ENCODE measurements at regions not wholly inside any gene's neighbourhood (a gene's known extent, or its start where the extent isn't known, plus 50 kb on each side); places are given as distances from the start of the nearest gene placed in this dataset.
A peak's percentile ranks its signal among the peaks of the same experiment; 100 is the strongest.

GRCh38 chr12:25376985-25377384 lies 126.3 kb upstream of the KRAS start:
- WGBS, 2 donors, result 87 to 91% methylated on average over 4 of the region's 4 CpGs
- Histone ChIP-seq H3K36me3 (no peaks in the 10 kb centered on the region), H3K4me1 (no peaks in the 10 kb centered on the region), H3K27me3 (no peaks in the 10 kb centered on the region), H3K27ac (no peak overlapping the region), H3K9me3 (no peaks in the 10 kb centered on the region), H3K4me3 (no peak overlapping the region)
- intact Hi-C loops (cut with DNase I), result no loop called here
- DNase-seq, result no peak
- no peak for FAIRE-seq
- no peak for TF ChIP-seq CTCF (IDR thresholded peaks at IDR 0.05)
- no peak for ATAC-seq

- FAIRE-seq (no peak), ATAC-seq (peak in 1 of 4 donors; percentile 16), DNase-seq (no peak)
- Histone ChIP-seq H3K9me3 (no peaks in the 10 kb centered on the region), H3K27ac (no peak overlapping the region), H3K36me3 (no peaks in the 10 kb centered on the region), H3K4me1 (no peaks in the 10 kb centered on the region), H3K4me3 (no peak overlapping the region), H3K27me3 (no peaks in the 10 kb centered on the region)
- no peak for TF ChIP-seq CTCF (IDR thresholded peaks at IDR 0.05)
- WGBS, 2 donors, result 0 to 37% methylated on average over 1 of the region's 1 CpG
- intact Hi-C loops (cut with DNase I), result no loop called here
Measured at GRCh38 chr12:25376407-25376806, 125.7 kb upstream of the KRAS start.

DNA sequence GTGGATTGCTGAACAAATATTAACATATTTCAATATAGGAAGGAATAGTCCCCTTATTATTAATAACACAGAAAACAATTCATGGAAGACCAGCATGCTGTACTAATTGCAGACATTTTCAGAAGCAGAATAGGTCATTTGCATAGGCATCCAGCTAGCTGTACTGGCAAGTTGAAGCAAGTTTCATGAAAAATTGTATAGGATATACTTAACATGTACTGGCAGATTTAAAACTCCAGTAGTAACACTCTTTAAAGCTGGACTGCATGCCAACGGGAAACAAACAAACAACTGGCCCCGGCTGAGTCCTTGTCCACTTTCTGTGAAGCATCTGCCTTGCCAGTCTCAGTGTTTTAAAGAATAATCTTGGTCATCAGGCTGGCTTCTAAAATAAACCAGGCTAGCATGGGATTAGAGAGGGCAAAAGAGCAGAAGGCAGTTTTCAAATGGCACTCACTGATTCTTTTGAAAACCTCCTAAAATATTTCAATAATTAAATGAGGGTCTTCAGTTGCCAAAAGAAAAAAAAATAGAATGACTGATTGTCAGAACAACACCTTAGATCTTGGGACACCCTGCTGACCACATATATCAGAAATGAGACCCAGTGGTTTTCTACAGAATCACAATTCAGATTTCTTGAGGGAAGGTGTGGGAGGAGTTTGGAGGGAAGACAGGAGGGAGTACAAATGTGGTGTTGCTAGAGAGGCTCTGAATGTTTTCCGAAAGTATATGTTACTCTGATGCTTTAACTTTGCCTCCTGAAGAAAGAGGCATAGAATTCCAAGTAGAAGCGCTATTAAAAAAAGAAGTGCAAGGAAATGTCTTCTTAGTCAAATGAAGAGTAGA lies 122.5 kb upstream of the KRAS start:
- FAIRE-seq (no peak), DNase-seq (no peak), ATAC-seq (no peak)
- no peak for TF ChIP-seq CTCF (IDR thresholded peaks at IDR 0.05)
- Histone ChIP-seq H3K4me3 (no peak overlapping the region), H3K27ac (no peak overlapping the region), H3K9me3 (no peaks in the 10 kb centered on the region), H3K36me3 (no peaks in the 10 kb centered on the region), H3K4me1 (no peaks in the 10 kb centered on the region), H3K27me3 (no peaks in the 10 kb centered on the region)
- intact Hi-C loops (cut with DNase I), result no loop called here
- 72 to 79% methylated on average over 4 of the region's 4 CpGs for WGBS, 2 donors

DNA sequence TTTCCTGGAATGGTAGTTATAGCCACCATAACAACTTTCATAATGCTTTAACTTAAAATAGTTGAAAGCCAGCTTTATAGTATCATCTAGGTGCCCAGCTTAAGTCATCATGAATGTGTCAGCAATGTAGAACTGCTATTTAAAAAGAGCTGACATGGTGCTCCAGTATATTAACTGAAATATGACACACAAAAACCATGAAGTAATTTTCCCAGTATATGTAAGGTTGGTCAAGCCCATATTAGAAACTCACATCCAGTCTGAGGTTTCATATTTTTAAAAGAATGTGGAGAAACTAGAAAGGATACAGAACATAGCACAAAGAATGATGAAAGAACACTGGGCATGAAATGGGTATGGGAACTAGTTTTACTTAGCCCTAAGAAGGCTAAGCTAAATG lies 121.3 kb upstream of the KRAS start:
- Histone ChIP-seq H3K27me3 (no peaks in the 10 kb centered on the region), H3K9me3 (no peaks in the 10 kb centered on the region), H3K4me1 (no peaks in the 10 kb centered on the region), H3K4me3 (no peak overlapping the region), H3K27ac (no peak overlapping the region), H3K36me3 (no peaks in the 10 kb centered on the region)
- DNase-seq (no peak), ATAC-seq (no peak), FAIRE-seq (no peak)
- no peak for TF ChIP-seq CTCF (IDR thresholded peaks at IDR 0.05)
- intact Hi-C loops (cut with DNase I), result no loop called here

GRCh38 chr12:25368557-25368956 lies 117.8 kb upstream of the KRAS start:
- Histone ChIP-seq H3K4me1 (no peaks in the 10 kb centered on the region), H3K4me3 (no peak overlapping the region), H3K36me3 (no peaks in the 10 kb centered on the region), H3K27me3 (no peaks in the 10 kb centered on the region), H3K9me3 (no peaks in the 10 kb centered on the region), H3K27ac (no peak overlapping the region)
- intact Hi-C loops (cut with DNase I), result no loop called here
- DNase-seq (no peak), FAIRE-seq (no peak), ATAC-seq (no peak)
- TF ChIP-seq CTCF (IDR thresholded peaks at IDR 0.05), result no peak
